GM12875 (cell line): ENCODE measurements at regions not wholly inside any gene's neighbourhood (a gene's known extent, or its start where the extent isn't known, plus 50 kb on each side); places are given as distances from the start of the nearest gene placed in this dataset.

Experiments used
- H3K4me3 ChIP-seq: one replicate; pipeline ENCODE4 v1.5.1; 2011; ENCODE audit warnings: low read depth, low read length, control low read depth
- CTCF ChIP-seq: IDR thresholded peaks from 2 replicates; pipeline ENCODE4 v1.5.1; 2011; ENCODE audit warnings: low read depth, mild to moderate bottlenecking, control low read depth, inconsistent platforms, low read length, moderate library complexity, borderline replicate concordance; ENCODE audit not compliant: insufficient read depth

GRCh38 chr5:176733406-176734262 is 76.7 kb upstream of the UNC5A start:
- TF ChIP-seq CTCF, result no peak

GRCh38 chr5:176734756-176735342 is 75.5 kb upstream of the UNC5A start:
- no peak for TF ChIP-seq CTCF

More at GRCh38 chr5:176733406-176734262, 76.7 kb upstream of the UNC5A start:
- no peak overlapping the region for H3K4me3 ChIP-seq

GRCh38 chr5:176735383-176736265 is 74.7 kb upstream of the UNC5A start:
- TF ChIP-seq CTCF, result no peak
- H3K4me3 ChIP-seq, result no peak overlapping the region

More at GRCh38 chr5:176734756-176735342, 75.5 kb upstream of the UNC5A start:
- H3K4me3 ChIP-seq, result no peak overlapping the region

GRCh38 chr5:176736301-176736930 is 73.9 kb upstream of the UNC5A start:
- no peak overlapping the region for H3K4me3 ChIP-seq
- no peak for TF ChIP-seq CTCF

- TF ChIP-seq CTCF, result no peak
- no peak overlapping the region for H3K4me3 ChIP-seq
Measured at GRCh38 chr5:176736931-176737745, 73.2 kb upstream of the UNC5A start.
